GM18873 (cell line): ENCODE measurements at regions not wholly inside any gene's neighbourhood (a gene's known extent, or its start where the extent isn't known, plus 50 kb on each side); places are given as distances from the start of the nearest gene placed in this dataset.

Experiments used
- ATAC-seq: cut with Tn5 transposase; IDR thresholded peaks from one replicate; pipeline ENCODE4 v1.9.1; 2021; ENCODE audit warnings: mild to moderate bottlenecking, moderate library complexity, moderate number of reproducible peaks; ENCODE audit not compliant: unreplicated experiment, low FRiP score

GRCh38 chr5:11997942-11998341 lies 93.7 kb upstream of the CTNND2 start:
- ATAC-seq, result no peak

- no peak for ATAC-seq
Observed at GRCh38 chr5:11992518-11992917, 88.3 kb upstream of the CTNND2 start.

GRCh38 chr5:11985993-11986392 lies 81.7 kb upstream of the CTNND2 start:
- ATAC-seq, result no peak

GRCh38 chr5:11984196-11984595 lies 80.0 kb upstream of the CTNND2 start:
- no peak for ATAC-seq

- ATAC-seq, result no peak
Observed at GRCh38 chr5:11981986-11982385, 77.7 kb upstream of the CTNND2 start.

GRCh38 chr5:11977904-11978303 lies 73.7 kb upstream of the CTNND2 start:
- no peak for ATAC-seq

GRCh38 chr5:11973469-11973868 lies 69.2 kb upstream of the CTNND2 start:
- no peak for ATAC-seq

- no peak for ATAC-seq
Observed at GRCh38 chr5:11963227-11963626, 59.0 kb upstream of the CTNND2 start.

- no peak for ATAC-seq
Observed at GRCh38 chr5:11962122-11962521, 57.9 kb upstream of the CTNND2 start.

GRCh38 chr5:11958321-11958720 lies 54.1 kb upstream of the CTNND2 start:
- no peak for ATAC-seq

- ATAC-seq, result no peak
Observed at GRCh38 chr5:11955331-11955730, 51.1 kb upstream of the CTNND2 start.
